ENCODE measurements at regions not wholly inside any gene's neighbourhood (a gene's known extent, or its start where the extent isn't known, plus 50 kb on each side); places are given as distances from the start of the nearest gene placed in this dataset.

GRCh38 chr6:43852350-43852864 is 82.4 kb downstream of the VEGFA start:
- no peak for TF ChIP-seq CTCF (IDR thresholded peaks at IDR 0.05; ENCODE audit: poor library complexity)
- no peak for TF ChIP-seq EZH2phosphoT487 (IDR thresholded peaks at IDR 0.05; ENCODE audit: low read depth, severe bottlenecking, unreplicated experiment)
- no peak for TF ChIP-seq EZH2 (IDR thresholded peaks at IDR 0.05; ENCODE audit: borderline replicate concordance)

All from hepatocyte (in vitro differentiated cells).